Activated CD8-positive, alpha-beta memory T cell treated with anti-CD3 and anti-CD28 coated beads for 24 hours (primary cell): ENCODE measurements at regions not wholly inside any gene's neighbourhood (a gene's known extent, or its start where the extent isn't known, plus 50 kb on each side); places are given as distances from the start of the nearest gene placed in this dataset.
"Not testable (repeated sequence)": the region's sequence is repeated elsewhere in the genome, so short reads cannot be mapped to it uniquely, and the experiment has no call there.

Experiments
- DNase-seq: peaks from one replicate; pipeline ENCODE4 v3.0.0-alpha.2; 2020

- DNase-seq: no peak
Measured at GRCh38 chr9:19926774-19927173, 137.9 kb upstream of the SLC24A2 start.

- DNase-seq: peak; percentile 87
Measured at GRCh38 chr9:19925674-19926503, 137.1 kb upstream of the SLC24A2 start.

- no peak for DNase-seq
Measured at GRCh38 chr9:19924080-19924479, 135.2 kb upstream of the SLC24A2 start.

- DNase-seq: no peak
Measured at GRCh38 chr9:19922476-19923118, 133.8 kb upstream of the SLC24A2 start.

GRCh38 chr9:19920401-19920800 is 131.6 kb upstream of the SLC24A2 start:
- DNase-seq: no peak

- DNase-seq: no peak
Measured at GRCh38 chr9:19918630-19919029, 129.8 kb upstream of the SLC24A2 start.

GRCh38 chr9:19914044-19914443 is 125.2 kb upstream of the SLC24A2 start:
- no peak for DNase-seq

GRCh38 chr9:19913151-19913550 is 124.3 kb upstream of the SLC24A2 start:
- DNase-seq: no peak

- no peak for DNase-seq
Measured at GRCh38 chr9:19903076-19903475, 114.2 kb upstream of the SLC24A2 start.

GRCh38 chr9:19901586-19901985 is 112.7 kb upstream of the SLC24A2 start:
- no peak for DNase-seq

- DNase-seq: no peak
Measured at GRCh38 chr9:19896161-19896560, 107.3 kb upstream of the SLC24A2 start.

GRCh38 chr9:19895578-19895977 is 106.7 kb upstream of the SLC24A2 start:
- DNase-seq: not testable (repeated sequence)

GRCh38 chr9:19895006-19895405 is 106.2 kb upstream of the SLC24A2 start:
- no peak for DNase-seq

GRCh38 chr9:19885608-19886007 is 96.8 kb upstream of the SLC24A2 start:
- DNase-seq: no peak

- DNase-seq: no peak
Measured at GRCh38 chr9:19879062-19879461, 90.2 kb upstream of the SLC24A2 start.

GRCh38 chr9:19876569-19877316 is 87.9 kb upstream of the SLC24A2 start:
- DNase-seq: no peak

GRCh38 chr9:19875291-19875920 is 86.6 kb upstream of the SLC24A2 start:
- no peak for DNase-seq

GRCh38 chr9:19873188-19873587 is 84.4 kb upstream of the SLC24A2 start:
- DNase-seq: not testable (repeated sequence)

- DNase-seq: no peak
Measured at GRCh38 chr9:19870988-19871387, 82.2 kb upstream of the SLC24A2 start.

GRCh38 chr9:19840953-19841352 is 52.1 kb upstream of the SLC24A2 start:
- DNase-seq: no peak
